K562 (cell line): ENCODE measurements at regions not wholly inside any gene's neighbourhood (a gene's known extent, or its start where the extent isn't known, plus 50 kb on each side); places are given as distances from the start of the nearest gene placed in this dataset.

Experiments used
- CBFA2T2 ChIP-seq: fragments of 450-650 bp; conservative IDR thresholded peaks from 2 replicates; pipeline ENCODE4 v1.6.1; 2017; ENCODE audit warnings: mild to moderate bottlenecking
- FOXM1 ChIP-seq, 2 experiments: fragments of 450-650 bp in 1 of 2; sonication (generic) in 1 of 2; formaldehyde crosslinking in 1 of 2; IDR thresholded peaks; 2 replicates each; pipeline versions ENCODE4 v1.6.1 to v1.9.0; 2017 to 2022; ENCODE audit warnings: low read depth in 2 of 2, mild to moderate bottlenecking in 2 of 2, missing genetic modification reagents in 1 of 2, moderate library complexity in 1 of 2
- HNRNPK ChIP-seq: fragments of 200-400 bp; formaldehyde crosslinking; IDR thresholded peaks from one replicate; pipeline ENCODE4 v1.6.1; 2018; ENCODE audit warnings: mild to moderate bottlenecking, low read depth, low read length; ENCODE audit not compliant: poor library complexity, severe bottlenecking
- KLF10 ChIP-seq: fragments of 250-450 bp; sonication (Bioruptor Pico); IDR thresholded peaks from 2 replicates; pipeline ENCODE4 v1.6.1; 2021; ENCODE audit warnings: matching md5 sums
- MECOM ChIP-seq: fragments of 250-450 bp; sonication (Bioruptor Pico); IDR thresholded peaks from 2 replicates; pipeline ENCODE4 v1.8.0; 2022; ENCODE audit warnings: inconsistent platforms
- MTF1 ChIP-seq: fragments of 250-450 bp; sonication (Bioruptor Pico); IDR thresholded peaks from 2 replicates; pipeline ENCODE4 v1.9.0; 2021; ENCODE audit warnings: moderate library complexity, mild to moderate bottlenecking, inconsistent platforms, borderline replicate concordance
- NELFE ChIP-seq: IDR thresholded peaks from 2 replicates; pipeline ENCODE4 v1.6.1; 2011; ENCODE audit warnings: mild to moderate bottlenecking; ENCODE audit not compliant: insufficient read depth, insufficient read length
- POLR2A ChIP-seq: fragments of 450-650 bp; conservative IDR thresholded peaks from 2 replicates; pipeline ENCODE4 v1.6.1; 2016
- RAD21 ChIP-seq, 2 experiments: fragments of 250-450 bp in 1 of 2; fragments of 450-650 bp in 1 of 2; sonication (Bioruptor Pico) in 1 of 2; formaldehyde crosslinking in 1 of 2; IDR thresholded peaks in 1 of 2; conservative IDR thresholded peaks in 1 of 2; 2 replicates each; pipeline versions ENCODE4 v1.4.0 to v1.8.0; 2020 to 2022; ENCODE audit warnings: mild to moderate bottlenecking in 2 of 2, moderate library complexity in 1 of 2
- TCF7L2 ChIP-seq: fragments of 150-350 bp; IDR thresholded peaks from 2 replicates; pipeline ENCODE4 v1.6.1; 2016; ENCODE audit warnings: low read depth, mild to moderate bottlenecking, low read length, moderate library complexity
- ZNF232 ChIP-seq: sonication (generic); formaldehyde crosslinking; IDR thresholded peaks from 2 replicates; pipeline ENCODE4 v1.8.0; 2022; ENCODE audit warnings: mild to moderate bottlenecking, missing genetic modification reagents
- ZNF239 ChIP-seq: fragments of 250-450 bp; sonication (Bioruptor Pico); IDR thresholded peaks from 2 replicates; pipeline ENCODE4 v1.4.0; 2020; ENCODE audit warnings: mild to moderate bottlenecking
- TF ChIP-seq, protein P1 (sequence below): sonication (generic); formaldehyde crosslinking; IDR thresholded peaks from 2 replicates; pipeline ENCODE4 v1.8.0; 2022; ENCODE audit warnings: mild to moderate bottlenecking, missing genetic modification reagents
- TF ChIP-seq, protein P2 (sequence below), 3 experiments: IDR thresholded peaks in 2 of 3; conservative IDR thresholded peaks in 1 of 3; 2 replicates each; pipeline ENCODE4 v1.5.1; 2011 to 2012; ENCODE audit warnings: low read length in 3 of 3, mild to moderate bottlenecking in 3 of 3, control low read depth in 2 of 3, improper control_type of control experiment in 1 of 3, inconsistent platforms in 1 of 3, low read depth in 1 of 3, mixed read lengths in 1 of 3, moderate library complexity in 1 of 3; ENCODE audit not compliant: insufficient read depth in 2 of 3

DNA sequence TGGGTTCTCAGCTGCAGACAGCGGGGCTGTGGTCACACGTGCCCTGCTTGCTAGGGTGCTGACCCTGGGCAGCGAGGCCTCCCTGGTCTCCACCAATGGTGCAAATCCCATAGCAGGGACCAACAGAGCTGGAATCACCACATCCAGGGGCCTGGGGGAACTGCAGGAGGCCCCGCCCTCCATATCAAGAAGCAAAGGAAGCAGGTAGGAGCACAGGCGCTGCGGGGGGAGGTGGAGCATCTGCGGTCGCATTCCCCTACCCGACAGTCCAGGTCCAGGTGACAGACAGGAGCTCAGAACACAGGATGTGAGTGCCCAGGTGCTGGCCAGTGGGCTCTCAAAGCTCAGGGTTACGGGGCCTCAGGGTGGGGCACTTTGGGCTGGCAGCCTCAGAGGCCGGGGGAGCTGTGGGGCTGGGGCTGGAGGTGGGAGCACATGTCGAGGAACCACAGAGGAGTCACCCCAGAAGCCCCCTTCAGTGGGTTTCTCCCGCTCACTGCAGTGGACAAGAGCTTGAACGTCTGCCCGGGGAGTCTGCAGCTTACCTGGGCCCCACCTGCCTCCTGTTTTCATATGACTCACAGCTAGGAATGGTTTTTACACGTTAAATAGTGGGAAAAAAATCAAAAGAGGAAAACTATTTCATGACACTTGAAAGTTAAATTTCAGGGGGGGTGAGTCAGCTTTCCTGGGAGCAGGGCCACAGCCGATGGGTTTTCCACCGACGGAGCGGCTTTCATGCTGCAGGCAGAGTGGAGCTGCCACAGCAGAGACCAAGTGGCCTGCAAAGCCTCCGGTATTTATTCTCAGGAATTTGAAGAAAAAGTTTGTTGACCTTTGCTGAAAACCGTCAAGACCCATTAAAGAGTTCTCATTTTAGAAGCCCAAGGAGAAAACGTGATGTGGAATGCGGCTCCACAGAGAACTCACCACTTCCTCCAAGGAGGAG, 148.7 kb upstream of the PPP2R2D start:
- TF ChIP-seq, protein P1, sequence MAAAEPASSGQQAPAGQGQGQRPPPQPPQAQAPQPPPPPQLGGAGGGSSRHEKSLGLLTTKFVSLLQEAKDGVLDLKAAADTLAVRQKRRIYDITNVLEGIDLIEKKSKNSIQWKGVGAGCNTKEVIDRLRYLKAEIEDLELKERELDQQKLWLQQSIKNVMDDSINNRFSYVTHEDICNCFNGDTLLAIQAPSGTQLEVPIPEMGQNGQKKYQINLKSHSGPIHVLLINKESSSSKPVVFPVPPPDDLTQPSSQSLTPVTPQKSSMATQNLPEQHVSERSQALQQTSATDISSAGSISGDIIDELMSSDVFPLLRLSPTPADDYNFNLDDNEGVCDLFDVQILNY, result no peak
- TF ChIP-seq RAD21 (CRISPR knock-in tag; conservative IDR thresholded peaks at IDR 0.05 in 1 of 2, IDR thresholded peaks at IDR 0.05 in 1 of 2), result no peak
- TF ChIP-seq, protein P2, sequence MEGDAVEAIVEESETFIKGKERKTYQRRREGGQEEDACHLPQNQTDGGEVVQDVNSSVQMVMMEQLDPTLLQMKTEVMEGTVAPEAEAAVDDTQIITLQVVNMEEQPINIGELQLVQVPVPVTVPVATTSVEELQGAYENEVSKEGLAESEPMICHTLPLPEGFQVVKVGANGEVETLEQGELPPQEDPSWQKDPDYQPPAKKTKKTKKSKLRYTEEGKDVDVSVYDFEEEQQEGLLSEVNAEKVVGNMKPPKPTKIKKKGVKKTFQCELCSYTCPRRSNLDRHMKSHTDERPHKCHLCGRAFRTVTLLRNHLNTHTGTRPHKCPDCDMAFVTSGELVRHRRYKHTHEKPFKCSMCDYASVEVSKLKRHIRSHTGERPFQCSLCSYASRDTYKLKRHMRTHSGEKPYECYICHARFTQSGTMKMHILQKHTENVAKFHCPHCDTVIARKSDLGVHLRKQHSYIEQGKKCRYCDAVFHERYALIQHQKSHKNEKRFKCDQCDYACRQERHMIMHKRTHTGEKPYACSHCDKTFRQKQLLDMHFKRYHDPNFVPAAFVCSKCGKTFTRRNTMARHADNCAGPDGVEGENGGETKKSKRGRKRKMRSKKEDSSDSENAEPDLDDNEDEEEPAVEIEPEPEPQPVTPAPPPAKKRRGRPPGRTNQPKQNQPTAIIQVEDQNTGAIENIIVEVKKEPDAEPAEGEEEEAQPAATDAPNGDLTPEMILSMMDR (IDR thresholded peaks at IDR 0.05 in 2 of 3, conservative IDR thresholded peaks at IDR 0.05 in 1 of 3; ENCODE audit: insufficient read depth in 2 of 3, low read depth in 1 of 3, low read length in 3 of 3), result no peak
- no peak for TF ChIP-seq POLR2A
- TF ChIP-seq NELFE, result no peak
- no peak for TF ChIP-seq FOXM1 (IDR thresholded peaks at IDR 0.05; ENCODE audit: low read depth)
- TF ChIP-seq FOXM1 (CRISPR knock-in tag; IDR thresholded peaks at IDR 0.05; ENCODE audit: low read depth), result no peak
- no peak for TF ChIP-seq CBFA2T2
- no peak for TF ChIP-seq ZNF239
- TF ChIP-seq TCF7L2, result no peak
- TF ChIP-seq KLF10 (CRISPR knock-in tag), result no peak
- TF ChIP-seq HNRNPK, result no peak
- TF ChIP-seq ZNF232, result no peak
- no peak for TF ChIP-seq MECOM
- TF ChIP-seq MTF1 (CRISPR knock-in tag), result no peak
